Left kidney (tissue), 1 donor: ENCODE measurements at regions not wholly inside any gene's neighbourhood (a gene's known extent, or its start where the extent isn't known, plus 50 kb on each side); places are given as distances from the start of the nearest gene placed in this dataset.
"Not testable (repeated sequence)": the region's sequence is repeated elsewhere in the genome, so short reads cannot be mapped to it uniquely, and the experiment has no call there.

Experiments used
- DNase-seq: peaks from one replicate; pipeline ENCODE4 v3.0.0-alpha.2; 2013

- DNase-seq: no peak
Observed at GRCh38 chr6:169406804-169407203, 153.2 kb upstream of the THBS2 start.

- DNase-seq: no peak
Observed at GRCh38 chr6:169406034-169406433, 152.4 kb upstream of the THBS2 start.

DNA sequence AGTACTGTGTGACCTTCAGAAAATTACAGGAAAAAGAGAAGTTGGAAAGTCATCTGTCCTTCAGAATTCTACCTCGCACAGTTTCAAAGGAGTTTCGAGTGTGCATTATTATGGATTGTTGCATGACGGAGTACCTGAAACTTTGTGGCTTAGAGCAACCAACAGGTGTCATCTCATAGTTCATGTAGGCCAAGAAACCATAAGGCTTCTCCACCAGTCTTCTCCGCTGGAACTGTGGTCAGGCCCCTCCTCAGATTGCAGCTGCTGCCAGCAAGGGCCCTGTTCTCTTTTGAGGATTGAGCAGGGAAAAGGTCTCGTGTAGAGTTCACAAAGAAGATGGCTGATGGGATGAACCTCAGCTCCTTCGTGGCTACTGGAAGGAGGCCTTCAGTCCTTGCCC is 151.2 kb upstream of the THBS2 start:
- no peak for DNase-seq

GRCh38 chr6:169398342-169399105 is 144.9 kb upstream of the THBS2 start:
- no peak for DNase-seq

- DNase-seq: no peak
Observed at GRCh38 chr6:169397684-169398083, 144.0 kb upstream of the THBS2 start.

DNA sequence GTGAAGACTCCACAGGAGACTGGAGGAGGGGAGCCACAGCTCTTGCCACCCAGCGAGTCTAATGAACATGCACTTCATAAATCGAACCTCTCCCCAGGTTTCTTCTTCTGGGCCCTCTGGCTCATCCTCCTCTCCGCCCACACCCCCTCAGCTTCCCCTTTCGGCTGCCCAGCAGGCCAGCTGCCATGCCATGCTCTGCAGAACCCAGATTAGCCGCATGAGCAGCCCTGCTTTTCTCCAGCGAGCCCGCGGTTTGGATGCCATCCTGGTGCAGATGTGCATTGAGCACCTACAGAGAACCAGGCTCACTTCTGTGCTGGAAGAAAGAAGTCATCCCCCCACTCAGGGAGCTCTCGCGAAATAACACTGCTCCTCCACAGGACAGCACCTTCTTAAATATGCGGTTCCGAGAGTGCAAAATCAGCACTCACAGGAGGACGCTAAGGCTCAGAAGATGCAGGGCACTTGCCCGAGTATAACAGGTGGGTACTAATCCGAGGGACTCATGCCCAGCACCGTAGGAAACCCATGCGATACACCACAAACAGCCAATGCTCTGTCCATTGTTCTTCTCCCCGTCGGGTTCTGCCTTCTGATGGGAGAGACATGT is 143.0 kb upstream of the THBS2 start:
- no peak for DNase-seq

DNA sequence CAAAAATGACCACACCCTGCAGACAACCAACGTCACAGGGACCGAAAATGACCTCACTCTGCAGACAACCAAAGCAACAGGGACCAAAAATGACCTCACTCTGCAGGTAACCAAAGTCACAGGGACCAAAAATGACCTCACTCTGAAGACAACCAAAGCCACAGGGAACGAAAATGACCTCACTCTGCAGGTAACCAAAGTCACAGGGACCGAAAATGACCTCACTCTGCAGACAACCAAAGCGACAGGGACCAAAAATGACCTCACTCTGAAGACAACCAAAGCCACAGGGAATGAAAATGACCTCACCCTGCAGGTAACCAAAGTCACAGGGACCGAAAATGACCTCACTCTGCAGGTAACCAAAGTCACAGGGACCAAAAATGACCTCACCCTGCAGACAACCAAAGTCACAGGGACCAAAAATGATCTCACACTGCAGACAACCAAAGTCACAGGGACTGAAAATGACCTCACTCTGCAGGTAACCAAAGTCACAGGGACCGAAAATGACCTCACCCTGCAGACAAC is 142.4 kb upstream of the THBS2 start:
- DNase-seq: not testable (repeated sequence)

- DNase-seq: no peak
Observed at GRCh38 chr6:169395080-169395805, 141.6 kb upstream of the THBS2 start.

DNA sequence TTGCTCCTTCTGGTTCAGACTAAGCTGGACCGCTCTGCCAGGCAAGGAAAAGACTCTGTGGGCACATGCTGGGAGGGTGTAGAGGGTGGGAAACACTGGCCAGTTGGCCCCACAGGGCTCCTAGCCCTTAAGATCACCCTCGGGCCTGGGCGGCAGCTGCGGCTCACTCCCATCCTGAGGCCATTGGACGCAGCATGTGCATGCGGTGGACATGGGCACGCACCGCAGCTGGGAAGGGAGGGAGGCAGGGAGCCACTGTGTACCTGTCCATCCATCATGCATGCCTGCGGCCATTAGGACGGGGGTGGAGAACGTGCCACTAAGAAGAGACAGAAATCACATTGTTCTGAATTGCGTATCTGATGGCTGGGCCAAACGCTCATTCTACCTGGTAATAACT is 140.1 kb upstream of the THBS2 start:
- DNase-seq: no peak

- DNase-seq: no peak
Observed at GRCh38 chr6:169391473-169392071, 137.9 kb upstream of the THBS2 start.

DNA sequence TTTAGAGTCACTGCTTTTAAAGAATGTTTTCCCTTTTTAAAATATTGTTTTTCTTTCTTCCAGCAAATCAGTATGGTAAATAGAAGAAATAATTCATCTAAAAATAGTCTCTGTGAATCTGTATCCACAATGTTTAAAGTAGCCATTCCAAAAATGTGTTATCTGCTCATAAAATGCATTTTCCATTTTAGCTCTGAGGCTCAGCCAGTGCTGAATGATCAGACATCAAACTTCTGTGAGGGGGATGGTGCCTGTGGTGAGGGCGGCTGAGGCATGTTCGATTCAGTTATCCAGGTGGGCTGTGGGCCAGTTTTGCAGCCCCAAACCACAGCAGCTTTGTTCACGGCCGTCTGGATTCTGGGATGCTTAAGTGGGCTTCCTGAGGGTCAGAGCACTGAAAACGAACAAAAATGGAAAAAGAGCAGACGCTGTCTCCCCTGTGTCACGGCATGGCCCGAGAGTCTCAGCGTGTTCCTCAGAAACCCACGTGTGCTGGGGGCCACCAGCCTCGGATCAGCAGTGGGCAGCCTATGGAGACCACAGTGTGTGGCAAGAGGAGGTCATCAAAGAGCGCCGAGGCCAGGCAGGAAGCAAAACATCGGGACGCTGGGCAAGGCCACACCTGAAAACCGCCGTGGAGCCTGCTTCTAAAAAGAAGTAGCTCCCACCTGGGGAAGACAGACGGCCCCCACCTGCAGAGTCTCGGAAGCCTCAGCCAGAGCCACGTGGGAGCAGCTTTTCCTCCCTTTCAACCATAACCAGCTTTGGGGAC is 134.9 kb upstream of the THBS2 start:
- no peak for DNase-seq

DNA sequence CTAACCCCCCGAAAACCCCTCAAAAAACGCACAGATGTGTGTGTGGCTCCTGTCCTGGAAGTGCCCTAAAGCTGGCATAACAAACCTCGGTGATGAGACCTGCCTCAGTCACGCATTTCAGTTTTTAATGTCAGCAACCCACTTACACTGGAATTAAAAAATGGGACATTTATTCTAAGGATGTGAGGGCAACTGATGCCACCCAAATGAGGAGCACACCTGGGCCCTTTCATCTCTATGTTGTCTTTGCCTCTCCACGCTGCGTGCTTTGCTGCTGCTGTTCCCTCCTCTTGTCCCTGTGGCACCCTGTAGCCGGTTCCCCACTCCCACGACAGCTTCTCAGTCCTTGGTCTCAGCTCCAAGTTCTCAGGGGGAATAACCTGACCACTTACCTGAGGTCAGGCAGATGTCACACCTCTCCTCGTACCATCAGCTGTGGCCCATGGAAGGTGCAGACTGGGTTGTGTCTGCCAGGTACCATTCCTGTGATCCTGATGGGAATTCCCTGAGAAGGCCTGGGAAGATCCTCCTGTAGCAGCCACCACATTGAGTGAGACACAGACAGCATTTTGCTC is 134.2 kb upstream of the THBS2 start:
- DNase-seq: no peak

DNA sequence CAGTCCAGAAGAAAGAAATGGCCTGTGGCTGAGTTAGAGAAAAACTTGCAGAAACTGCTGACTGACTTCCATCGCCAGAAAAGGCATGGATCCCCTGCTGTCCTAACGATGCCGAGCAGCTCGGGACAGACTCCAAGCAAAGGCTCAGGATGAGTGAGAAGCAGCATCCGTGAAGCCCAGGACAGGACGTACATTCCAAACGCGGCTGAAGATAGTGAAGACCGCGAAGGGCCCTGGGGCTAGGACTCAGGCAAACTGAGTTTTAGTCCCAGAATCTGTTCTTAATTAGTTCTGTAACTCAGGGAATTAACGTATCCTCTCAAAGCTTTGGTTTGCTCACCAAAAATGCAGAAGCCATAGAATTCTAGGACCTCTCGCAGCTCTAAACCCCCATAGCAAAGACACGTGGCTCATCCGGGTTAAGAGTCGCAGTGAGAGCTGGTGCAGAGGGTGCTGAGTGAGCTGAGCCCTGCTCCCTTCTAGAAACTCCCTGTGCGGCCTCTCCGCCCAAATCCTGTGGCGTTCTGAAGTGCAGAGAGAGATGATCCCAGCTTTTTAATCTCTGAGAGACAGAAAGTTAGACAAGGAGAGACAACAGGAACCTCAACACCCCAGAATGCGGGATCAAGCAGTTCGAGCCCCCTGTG is 132.9 kb upstream of the THBS2 start:
- no peak for DNase-seq

DNA sequence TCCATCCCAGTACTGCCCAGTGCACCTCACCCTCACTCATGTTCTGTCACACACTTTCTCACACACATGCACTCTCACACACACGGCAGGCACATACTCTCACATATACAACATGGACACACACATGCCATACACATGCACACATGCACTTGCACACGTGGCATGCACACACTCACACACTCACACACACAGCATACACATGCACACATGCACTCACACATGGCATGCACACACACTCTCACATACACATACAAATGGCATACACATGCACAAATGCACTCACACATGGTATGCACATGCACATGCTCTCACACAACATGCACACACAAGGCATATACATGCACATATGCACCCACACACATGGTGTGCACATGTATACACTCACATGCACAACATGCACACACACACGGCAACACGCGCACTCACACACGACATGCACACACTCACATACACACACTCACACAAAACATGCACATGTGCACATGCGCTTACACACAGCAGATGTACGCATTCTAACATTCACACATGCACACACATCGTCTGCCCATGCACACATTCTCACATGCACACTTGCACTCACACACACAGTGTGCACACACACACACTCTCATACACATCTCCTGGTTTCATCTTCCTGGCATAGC is 131.7 kb upstream of the THBS2 start:
- no peak for DNase-seq

DNA sequence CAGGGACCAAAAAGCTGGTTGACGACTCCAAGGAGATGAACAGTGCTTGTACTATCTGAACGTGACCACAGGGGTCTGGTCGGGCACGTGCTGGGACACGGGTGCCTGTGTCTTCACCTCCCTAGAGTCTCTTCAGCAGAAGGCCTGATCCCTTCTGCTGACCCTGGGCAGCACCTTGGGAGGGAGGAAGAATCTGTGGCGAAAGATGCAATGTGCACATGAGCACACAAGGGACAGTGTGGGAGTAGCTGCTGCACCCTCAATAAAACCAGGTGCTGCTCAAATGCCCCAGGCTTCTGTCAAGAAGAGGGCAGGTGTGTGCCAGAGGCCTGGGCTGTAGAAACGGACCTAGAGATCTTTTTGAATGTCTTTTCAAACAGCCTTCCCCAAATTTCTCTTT is 130.6 kb upstream of the THBS2 start:
- DNase-seq: no peak

DNA sequence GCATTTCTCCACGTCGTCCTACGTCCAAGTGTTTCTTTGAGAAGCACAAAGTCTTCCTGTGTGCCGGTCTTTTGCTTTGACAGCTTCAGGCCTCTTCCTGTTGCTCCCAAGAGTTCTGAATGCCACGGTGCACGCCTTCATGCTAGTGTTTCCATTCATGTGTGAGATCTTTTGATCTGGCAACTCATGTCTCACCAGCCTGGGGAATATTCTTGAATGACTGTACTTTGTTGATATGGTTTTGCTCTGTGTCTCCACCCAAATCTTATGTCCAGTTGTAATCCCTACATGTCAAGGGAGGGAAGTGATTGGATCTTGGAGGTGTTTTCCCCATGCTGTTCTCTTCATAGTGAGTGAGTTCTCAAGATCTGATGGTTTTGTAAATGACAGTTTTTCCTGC is 129.6 kb upstream of the THBS2 start:
- no peak for DNase-seq

DNA sequence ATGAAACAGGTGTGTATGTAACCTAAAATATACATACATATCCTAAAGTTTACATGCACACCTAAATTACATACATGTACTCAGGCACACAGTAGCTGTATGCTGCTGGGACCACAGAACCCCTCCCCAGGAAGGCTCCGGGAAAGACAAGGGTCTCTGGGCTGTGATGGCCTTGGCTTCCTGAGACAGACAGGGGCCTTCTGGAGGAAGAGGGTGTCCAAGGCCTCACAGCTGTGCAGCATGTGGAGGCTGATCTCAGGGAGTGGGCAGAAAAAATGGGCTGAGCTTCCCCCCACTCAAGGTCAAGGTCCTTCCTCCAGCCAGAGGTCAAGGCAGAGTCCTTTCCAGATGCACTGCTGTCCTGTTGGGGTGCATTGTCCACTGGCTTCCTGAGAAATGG is 129.1 kb upstream of the THBS2 start:
- no peak for DNase-seq

DNA sequence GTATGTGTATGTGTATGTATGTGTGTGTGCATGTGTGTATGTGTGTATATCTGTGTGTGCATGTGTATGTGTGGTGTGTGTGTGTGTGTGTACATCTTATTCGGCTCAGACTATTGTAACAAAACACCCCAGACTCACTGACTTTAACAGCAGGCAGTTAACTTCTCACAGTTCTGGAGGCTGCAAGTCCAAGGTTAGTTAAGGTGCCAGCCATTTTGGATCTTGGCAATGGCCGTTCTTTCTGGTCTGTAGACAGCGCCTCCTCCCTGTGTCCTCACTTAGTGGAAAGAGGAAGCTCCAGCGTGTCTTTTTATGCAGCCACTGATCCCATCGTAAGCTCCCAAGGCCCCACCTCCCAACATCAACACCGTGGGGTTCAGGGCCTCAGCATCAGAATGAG is 128.3 kb upstream of the THBS2 start:
- DNase-seq: no peak

GRCh38 chr6:169380493-169380892 is 126.8 kb upstream of the THBS2 start:
- no peak for DNase-seq

- DNase-seq: no peak
Observed at GRCh38 chr6:169379495-169380070, 125.9 kb upstream of the THBS2 start.
